ENCODE measurements at regions not wholly inside any gene's neighbourhood (a gene's known extent, or its start where the extent isn't known, plus 50 kb on each side); places are given as distances from the start of the nearest gene placed in this dataset.

DNA sequence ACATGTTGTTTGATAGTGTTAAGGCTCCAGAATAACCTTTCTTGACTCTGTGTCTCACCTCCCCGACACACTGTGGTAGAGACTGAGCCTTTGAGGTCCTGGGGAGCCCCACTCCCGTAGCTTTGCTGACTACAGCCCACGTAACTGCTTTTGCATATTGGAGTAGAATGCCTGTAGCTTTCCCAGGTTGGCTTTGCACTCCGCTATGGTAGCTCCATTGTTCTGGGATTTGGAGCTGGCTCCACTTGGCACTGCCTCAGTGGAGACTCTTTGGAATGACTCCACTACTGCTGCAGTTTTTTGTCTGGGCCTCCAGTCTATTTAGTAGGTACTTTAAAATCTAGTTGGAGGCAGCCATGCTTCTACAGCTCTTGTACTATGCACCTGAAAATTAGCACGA, 56.2 kb upstream of the ANXA1 start:
- Mint-ChIP-seq H3K4me3 (ENCODE audit: unreplicated experiment) (no peak overlapping the region), H3K9me3 (ENCODE audit: unreplicated experiment) (no peaks in the 10 kb centered on the region), H3K4me1 (ENCODE audit: low read depth, unreplicated experiment) (no peaks in the 10 kb centered on the region), H3K27ac (ENCODE audit: unreplicated experiment) (no peak overlapping the region), H3K27me3 (ENCODE audit: insufficient read depth, unreplicated experiment) (no peaks in the 10 kb centered on the region), H3K36me3 (ENCODE audit: insufficient read depth, unreplicated experiment) (no peaks in the 10 kb centered on the region)
- CTCF ChIA-PET = no interaction called here
- intact Hi-C loops (cut with micrococcal nuclease; ENCODE audit: unreplicated experiment) = no loop called here
- POLR2A ChIA-PET = no interaction called here
- Histone ChIP-seq H3K4me1 (no peaks in the 10 kb centered on the region), H3K27me3 (replicated peaks; ENCODE audit: control insufficient read depth, insufficient read depth, low read length) (no peaks in the 10 kb centered on the region), H3K9me3 (no peaks in the 10 kb centered on the region), H3K4me3 (ENCODE audit: low read depth, low read length) (no peak overlapping the region), H3K36me3 (ENCODE audit: control insufficient read depth, insufficient read depth, low read length) (no peaks in the 10 kb centered on the region)
- no TSS peak for BruUV-seq (replicated peaks)
- DNase-seq = no peak
- TF ChIP-seq, protein P1, sequence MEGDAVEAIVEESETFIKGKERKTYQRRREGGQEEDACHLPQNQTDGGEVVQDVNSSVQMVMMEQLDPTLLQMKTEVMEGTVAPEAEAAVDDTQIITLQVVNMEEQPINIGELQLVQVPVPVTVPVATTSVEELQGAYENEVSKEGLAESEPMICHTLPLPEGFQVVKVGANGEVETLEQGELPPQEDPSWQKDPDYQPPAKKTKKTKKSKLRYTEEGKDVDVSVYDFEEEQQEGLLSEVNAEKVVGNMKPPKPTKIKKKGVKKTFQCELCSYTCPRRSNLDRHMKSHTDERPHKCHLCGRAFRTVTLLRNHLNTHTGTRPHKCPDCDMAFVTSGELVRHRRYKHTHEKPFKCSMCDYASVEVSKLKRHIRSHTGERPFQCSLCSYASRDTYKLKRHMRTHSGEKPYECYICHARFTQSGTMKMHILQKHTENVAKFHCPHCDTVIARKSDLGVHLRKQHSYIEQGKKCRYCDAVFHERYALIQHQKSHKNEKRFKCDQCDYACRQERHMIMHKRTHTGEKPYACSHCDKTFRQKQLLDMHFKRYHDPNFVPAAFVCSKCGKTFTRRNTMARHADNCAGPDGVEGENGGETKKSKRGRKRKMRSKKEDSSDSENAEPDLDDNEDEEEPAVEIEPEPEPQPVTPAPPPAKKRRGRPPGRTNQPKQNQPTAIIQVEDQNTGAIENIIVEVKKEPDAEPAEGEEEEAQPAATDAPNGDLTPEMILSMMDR (IDR thresholded peaks at IDR 0.05; ENCODE audit: insufficient read depth in 1 of 2, low read depth in 1 of 2, low read length in 1 of 2, severe bottlenecking in 1 of 2, unreplicated experiment in 1 of 2) = no peak

DNA sequence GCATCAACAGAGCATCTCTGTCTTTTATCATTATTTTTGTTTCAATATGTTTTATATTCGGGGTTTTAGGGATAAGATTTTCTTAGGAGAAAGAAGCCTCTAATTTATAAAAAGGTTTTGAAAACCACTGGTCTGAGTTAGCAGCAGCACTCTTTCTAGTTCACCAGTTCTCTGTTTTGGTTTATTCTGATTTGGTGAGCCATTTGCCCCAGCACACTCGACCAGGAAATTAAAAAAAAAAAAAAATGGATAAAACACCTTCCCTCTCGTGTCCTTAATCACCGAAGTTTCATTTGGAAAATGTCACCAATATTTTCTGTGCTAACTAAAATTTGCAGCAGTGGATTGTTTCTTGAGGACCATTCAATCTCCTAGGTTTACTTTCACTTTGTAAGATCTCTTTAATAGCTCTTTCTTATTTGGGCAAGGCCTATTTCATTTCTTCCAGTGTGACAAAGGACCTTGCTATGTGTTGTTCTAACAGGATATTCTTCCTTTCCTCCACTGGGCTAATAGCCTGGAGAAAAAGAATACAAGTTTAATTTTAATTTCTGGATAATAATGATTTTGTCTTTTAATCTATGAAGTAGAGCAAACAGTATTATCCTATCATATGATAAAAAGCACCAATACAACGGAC, 57.8 kb upstream of the ANXA1 start:
- Mint-ChIP-seq H3K36me3 (ENCODE audit: insufficient read depth, unreplicated experiment) (no peaks in the 10 kb centered on the region), H3K27ac (ENCODE audit: unreplicated experiment) (no peak overlapping the region), H3K4me3 (ENCODE audit: unreplicated experiment) (no peak overlapping the region), H3K4me1 (ENCODE audit: low read depth, unreplicated experiment) (no peaks in the 10 kb centered on the region), H3K27me3 (ENCODE audit: insufficient read depth, unreplicated experiment) (no peaks in the 10 kb centered on the region), H3K9me3 (ENCODE audit: unreplicated experiment) (no peaks in the 10 kb centered on the region)
- intact Hi-C loops (cut with micrococcal nuclease; ENCODE audit: unreplicated experiment) = no loop called here
- Histone ChIP-seq H3K4me1 (no peaks in the 10 kb centered on the region), H3K36me3 (ENCODE audit: control insufficient read depth, insufficient read depth, low read length) (no peaks in the 10 kb centered on the region), H3K9me3 (no peaks in the 10 kb centered on the region), H3K4me3 (ENCODE audit: low read depth, low read length) (no peak overlapping the region), H3K27me3 (replicated peaks; ENCODE audit: control insufficient read depth, insufficient read depth, low read length) (no peaks in the 10 kb centered on the region)
- POLR2A ChIA-PET = no interaction called here
- no peak for DNase-seq
- CTCF ChIA-PET = interaction anchor here (0.7 kb wide), 1 partner anchor 89 kb away, joined by 4 read pairs; no protein-coding TSS in a partner anchor
- no TSS peak for BruUV-seq (replicated peaks)
- TF ChIP-seq, protein P1 (IDR thresholded peaks at IDR 0.05; ENCODE audit: insufficient read depth in 1 of 2, low read depth in 1 of 2, low read length in 1 of 2, severe bottlenecking in 1 of 2, unreplicated experiment in 1 of 2) = no peak

DNA sequence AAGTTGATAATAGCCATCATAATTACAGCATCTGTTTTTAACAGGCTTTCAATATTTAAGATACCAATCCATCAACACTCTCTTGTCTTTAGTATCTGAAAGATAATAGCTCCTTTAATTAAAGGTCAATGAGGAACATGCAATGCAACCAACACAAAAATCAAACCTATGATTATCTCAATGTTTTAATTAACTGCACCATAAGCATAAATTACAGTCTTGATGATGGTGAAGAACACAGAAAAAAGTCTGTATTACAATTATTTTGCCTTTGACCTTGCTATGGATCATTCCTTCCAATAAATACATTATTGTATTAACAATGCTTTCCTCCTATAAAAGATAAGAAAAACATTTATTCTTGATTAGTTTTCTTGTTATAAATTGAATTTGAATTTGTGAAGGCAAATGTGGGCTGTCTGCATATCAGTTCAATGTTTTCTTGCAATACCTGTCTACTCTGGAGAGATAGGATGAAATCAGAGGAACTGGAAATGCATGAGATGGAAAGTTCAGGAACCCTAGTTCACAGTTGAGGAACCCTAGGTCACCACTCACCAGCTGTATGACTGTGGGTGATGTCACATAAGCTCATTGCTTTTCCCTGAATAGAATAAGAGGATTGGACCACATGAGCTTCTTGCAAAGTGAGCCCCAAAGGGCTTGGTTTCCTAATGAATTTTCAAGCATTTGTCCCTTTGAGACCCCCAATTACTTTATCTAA, 58.5 kb upstream of the ANXA1 start:
- Histone ChIP-seq H3K9me3 (no peaks in the 10 kb centered on the region), H3K4me1 (no peaks in the 10 kb centered on the region), H3K27me3 (replicated peaks; ENCODE audit: control insufficient read depth, insufficient read depth, low read length) (no peaks in the 10 kb centered on the region), H3K4me3 (ENCODE audit: low read depth, low read length) (no peak overlapping the region), H3K36me3 (ENCODE audit: control insufficient read depth, insufficient read depth, low read length) (no peaks in the 10 kb centered on the region)
- intact Hi-C loops (cut with micrococcal nuclease; ENCODE audit: unreplicated experiment) = no loop called here
- CTCF ChIA-PET = no interaction called here
- Mint-ChIP-seq H3K27ac (ENCODE audit: unreplicated experiment) (no peak overlapping the region), H3K36me3 (ENCODE audit: insufficient read depth, unreplicated experiment) (no peaks in the 10 kb centered on the region), H3K4me1 (ENCODE audit: low read depth, unreplicated experiment) (no peaks in the 10 kb centered on the region), H3K4me3 (ENCODE audit: unreplicated experiment) (no peak overlapping the region), H3K9me3 (ENCODE audit: unreplicated experiment) (no peaks in the 10 kb centered on the region), H3K27me3 (ENCODE audit: insufficient read depth, unreplicated experiment) (no peaks in the 10 kb centered on the region)
- POLR2A ChIA-PET = no interaction called here
- no peak for DNase-seq
- TF ChIP-seq, protein P1 (IDR thresholded peaks at IDR 0.05; ENCODE audit: insufficient read depth in 1 of 2, low read depth in 1 of 2, low read length in 1 of 2, severe bottlenecking in 1 of 2, unreplicated experiment in 1 of 2) = no peak
- no TSS peak for BruUV-seq (replicated peaks)

All from Caco-2 (cell line).